Caco-2 (cell line): ENCODE measurements at regions not wholly inside any gene's neighbourhood (a gene's known extent, or its start where the extent isn't known, plus 50 kb on each side); places are given as distances from the start of the nearest gene placed in this dataset.

Source experiments
- BruUV-seq: library from RNA; stranded (reverse); fragments of 400-500 nt; replicated peaks from 2 replicates; lab custom pipeline; 2021; lab: Mats Ljungman, UMichigan
- CTCF ChIA-PET: fragments of 300-600 bp; sonication (Branson Sonifier 250); formaldehyde crosslinking; loops from one replicate; lab custom pipeline; 2022; ENCODE audit warnings: antibody characterized with exemption; lab: Charles Lee
- POLR2A ChIA-PET: fragments of 300-600 bp; sonication (Branson Sonifier 250); formaldehyde crosslinking; loops from one replicate; lab custom pipeline; 2022; ENCODE audit warnings: antibody characterized with exemption; lab: Charles Lee
- DNase-seq, 2 experiments: peaks; one replicate each; pipeline versions ENCODE4 v3.0.0 to v3.0.0-alpha.2; 2020 to 2022
- H3K27me3 ChIP-seq: replicated peaks from 2 replicates; pipeline ENCODE4 v1.6.0; 2011; ENCODE audit warnings: low read length; ENCODE audit not compliant: control insufficient read depth, insufficient read depth
- H3K36me3 ChIP-seq: 2 replicates; pipeline ENCODE4 v1.5.1; 2011; ENCODE audit warnings: low read length; ENCODE audit not compliant: control insufficient read depth, insufficient read depth
- H3K4me1 ChIP-seq: fragments of 250-450 bp; sonication (Bioruptor Pico); 2 replicates; pipeline ENCODE4 v1.5.1; 2020; ENCODE audit warnings: mild to moderate bottlenecking
- H3K4me3 ChIP-seq: 2 replicates; pipeline ENCODE4 v1.5.1; 2011; ENCODE audit warnings: low read depth, mild to moderate bottlenecking, control low read depth, low read length
- H3K9me3 ChIP-seq: fragments of 250-450 bp; sonication (Bioruptor Pico); 2 replicates; pipeline ENCODE4 v1.5.1; 2020; ENCODE audit warnings: mild to moderate bottlenecking, moderate library complexity
- H3K27ac Mint-ChIP-seq: one replicate; pipeline ENCODE4 v1.8.0; 2022; ENCODE audit warnings: mixed read lengths; ENCODE audit not compliant: unreplicated experiment
- H3K27me3 Mint-ChIP-seq: one replicate; pipeline ENCODE4 v1.8.0; 2022; ENCODE audit warnings: mixed read lengths; ENCODE audit not compliant: insufficient read depth, unreplicated experiment
- H3K36me3 Mint-ChIP-seq: one replicate; pipeline ENCODE4 v1.8.0; 2022; ENCODE audit warnings: mild to moderate bottlenecking, mixed read lengths; ENCODE audit not compliant: insufficient read depth, unreplicated experiment
- H3K4me1 Mint-ChIP-seq: one replicate; pipeline ENCODE4 v1.8.0; 2022; ENCODE audit warnings: low read depth, mixed read lengths; ENCODE audit not compliant: unreplicated experiment
- H3K4me3 Mint-ChIP-seq: one replicate; pipeline ENCODE4 v1.8.0; 2022; ENCODE audit warnings: mild to moderate bottlenecking, moderate library complexity, mixed read lengths; ENCODE audit not compliant: unreplicated experiment
- H3K9me3 Mint-ChIP-seq: one replicate; pipeline ENCODE4 v1.8.0; 2022; ENCODE audit warnings: mixed read lengths; ENCODE audit not compliant: unreplicated experiment
- CTCF ChIP-seq, 2 experiments: fragments of 200-600 bp in 1 of 2; IDR thresholded peaks; 1 replicate in 1 of 2; 2 replicates in 1 of 2; pipeline versions ENCODE4 v1.5.1 to v1.8.0; 2011 to 2022; ENCODE audit warnings: antibody characterized with exemption in 1 of 2, control low read depth in 1 of 2, inconsistent platforms in 1 of 2, low read depth in 1 of 2, low read length in 1 of 2, mild to moderate bottlenecking in 1 of 2, moderate library complexity in 1 of 2; ENCODE audit not compliant: insufficient read depth in 1 of 2, severe bottlenecking in 1 of 2, unreplicated experiment in 1 of 2
- intact Hi-C: fragments of 100-400 bp; cut with micrococcal nuclease; formaldehyde crosslinking; loops from one replicate; pipeline ENCODE4 v1.10.0; 2022; ENCODE audit not compliant: unreplicated experiment

DNA sequence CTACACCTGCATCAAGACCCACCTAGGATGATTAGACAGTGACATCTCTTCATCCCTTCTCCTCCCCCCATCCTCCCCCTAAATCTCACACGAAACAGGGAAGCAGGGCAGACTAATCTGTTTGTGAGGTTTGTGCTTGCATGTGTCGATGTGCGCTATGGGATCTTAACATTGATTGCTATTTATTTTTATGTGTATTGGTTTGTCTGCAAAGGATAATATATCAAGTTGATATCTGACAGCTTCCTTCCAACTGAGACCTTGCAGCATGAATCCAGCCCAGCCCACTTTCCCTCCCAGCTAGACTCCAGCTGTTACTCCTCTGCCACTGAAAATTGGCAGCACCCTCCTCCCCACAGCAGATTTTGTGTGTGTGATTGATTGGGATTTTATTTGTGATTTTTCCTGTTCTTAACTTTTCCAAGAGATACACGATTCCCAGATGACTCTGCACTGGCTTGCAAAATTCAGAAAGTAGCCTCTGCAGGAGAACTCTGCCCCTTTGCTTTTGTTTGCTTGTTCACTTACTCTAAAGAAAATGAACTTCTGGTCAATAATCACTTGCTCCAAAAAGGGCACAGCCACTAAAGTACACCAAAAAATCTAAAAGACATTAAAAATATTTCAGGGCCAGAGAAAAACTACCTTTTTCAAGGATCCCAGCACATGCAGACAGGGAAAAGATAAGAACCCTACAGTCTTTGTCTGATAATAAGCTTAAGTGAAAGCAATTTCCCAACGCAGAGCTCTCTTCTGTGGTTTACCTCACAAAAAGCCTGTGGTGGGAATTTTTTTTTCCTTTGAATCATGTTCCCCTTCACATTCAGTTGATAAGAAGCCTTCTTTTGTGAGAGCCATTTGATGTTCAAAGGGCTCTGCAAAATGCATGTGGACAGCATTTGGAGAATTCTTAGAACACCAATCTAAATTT, 222.1 kb downstream of the RPS29 start:
- Histone ChIP-seq H3K9me3 (no peaks in the 10 kb centered on the region), H3K27me3 (no peaks in the 10 kb centered on the region), H3K4me3 (no peak overlapping the region), H3K36me3 (no peaks in the 10 kb centered on the region), H3K4me1 (peaks cover 18% of the 10 kb centered on the region)
- no TSS peak for BruUV-seq
- no peaks in the 10 kb centered on the region for H3K4me1 Mint-ChIP-seq
- H3K4me3 Mint-ChIP-seq, result no peak overlapping the region
- POLR2A ChIA-PET, result no interaction called here
- DNase-seq, result no peak
- H3K27me3 Mint-ChIP-seq, result no peaks in the 10 kb centered on the region
- no peak overlapping the region for H3K27ac Mint-ChIP-seq
- H3K9me3 Mint-ChIP-seq, result peaks cover 8% of the 10 kb centered on the region
- TF ChIP-seq CTCF (IDR thresholded peaks at IDR 0.05; ENCODE audit: insufficient read depth in 1 of 2, low read depth in 1 of 2, low read length in 1 of 2, severe bottlenecking in 1 of 2, unreplicated experiment in 1 of 2), result no peak
- CTCF ChIA-PET, result no interaction called here
- intact Hi-C loops, result no loop called here
- H3K36me3 Mint-ChIP-seq, result no peaks in the 10 kb centered on the region

GRCh38 chr14:49362916-49363315, 223.3 kb downstream of the RPS29 start:
- no peak for DNase-seq
- TF ChIP-seq CTCF (IDR thresholded peaks at IDR 0.05; ENCODE audit: insufficient read depth in 1 of 2, low read depth in 1 of 2, low read length in 1 of 2, severe bottlenecking in 1 of 2, unreplicated experiment in 1 of 2), result no peak
- no peaks in the 10 kb centered on the region for H3K9me3 ChIP-seq
- intact Hi-C loops, result no loop called here
- Mint-ChIP-seq H3K27me3 (no peaks in the 10 kb centered on the region), H3K4me3 (no peak overlapping the region), H3K27ac (no peak overlapping the region), H3K36me3 (no peaks in the 10 kb centered on the region), H3K4me1 (no peaks in the 10 kb centered on the region), H3K9me3 (peaks cover 10% of the 10 kb centered on the region)
- no peak overlapping the region for H3K4me3 ChIP-seq
- peaks cover 18% of the 10 kb centered on the region for H3K4me1 ChIP-seq
- CTCF ChIA-PET, result no interaction called here
- POLR2A ChIA-PET, result no interaction called here
- H3K36me3 ChIP-seq, result no peaks in the 10 kb centered on the region
- no peaks in the 10 kb centered on the region for H3K27me3 ChIP-seq
- no TSS peak for BruUV-seq

DNA sequence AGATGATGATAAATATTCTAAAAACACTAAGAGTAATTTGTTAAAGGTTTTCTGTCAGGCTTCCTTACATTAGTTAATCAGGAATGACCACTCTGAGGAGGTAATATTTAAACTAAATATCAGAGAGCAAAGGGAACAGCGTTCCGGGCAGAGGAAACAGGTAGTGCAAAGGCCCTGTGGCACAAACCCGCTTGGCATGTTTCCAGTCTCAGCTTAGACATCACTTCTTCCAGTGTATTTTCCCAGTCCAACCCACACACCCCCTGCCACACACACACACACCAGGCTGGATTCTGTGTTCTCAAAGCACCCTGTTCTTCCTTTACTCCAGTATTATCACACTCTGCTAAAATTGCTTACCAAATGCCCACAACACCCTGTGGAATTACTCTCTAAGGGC, 247.1 kb downstream of the RPS29 start:
- Mint-ChIP-seq H3K27me3 (peaks cover 2% of the 10 kb centered on the region), H3K36me3 (no peaks in the 10 kb centered on the region), H3K9me3 (no peaks in the 10 kb centered on the region), H3K4me3 (no peak overlapping the region), H3K4me1 (no peaks in the 10 kb centered on the region), H3K27ac (no peak overlapping the region)
- no peak for DNase-seq
- intact Hi-C loops, result no loop called here
- no peak for TF ChIP-seq CTCF (IDR thresholded peaks at IDR 0.05; ENCODE audit: insufficient read depth in 1 of 2, low read depth in 1 of 2, low read length in 1 of 2, severe bottlenecking in 1 of 2, unreplicated experiment in 1 of 2)
- Histone ChIP-seq H3K4me3 (no peak overlapping the region), H3K27me3 (no peaks in the 10 kb centered on the region), H3K9me3 (no peaks in the 10 kb centered on the region), H3K36me3 (no peaks in the 10 kb centered on the region), H3K4me1 (no peaks in the 10 kb centered on the region)
- ChIA-PET CTCF (no interaction called here), POLR2A (no interaction called here)
- no TSS peak for BruUV-seq
